Keratinocyte (primary cell): ENCODE measurements at regions not wholly inside any gene's neighbourhood (a gene's known extent, or its start where the extent isn't known, plus 50 kb on each side); places are given as distances from the start of the nearest gene placed in this dataset.

Experiments
- DNase-seq: peaks from one replicate; pipeline ENCODE4 v3.0.0-alpha.2; 2011; ENCODE audit warnings: low read depth, missing footprints, low spot score
- FAIRE-seq: peaks from 2 replicates; lab custom pipeline; 2011; peaks lifted over from hg19 to GRCh38; lab: Jason Lieb, UNC
- H2AFZ ChIP-seq: 2 replicates; pipeline ENCODE4 v1.6.0; 2012; ENCODE audit warnings: low read length, control low read depth, inconsistent platforms; ENCODE audit not compliant: control insufficient read depth
- H3K27ac ChIP-seq: 2 replicates; pipeline ENCODE4 v1.5.1; 2011; ENCODE audit warnings: low read length; ENCODE audit not compliant: control insufficient read depth, insufficient read depth
- H3K27me3 ChIP-seq: 3 replicates; pipeline ENCODE4 v1.6.0; 2011; ENCODE audit warnings: low read length; ENCODE audit not compliant: control insufficient read depth, insufficient read depth; ENCODE audit errors: extremely low read depth
- H3K36me3 ChIP-seq, 2 experiments: 2 replicates in 1 of 2; 3 replicates in 1 of 2; pipeline ENCODE4 v1.5.1; 2011; ENCODE audit warnings: low read length in 2 of 2, mild to moderate bottlenecking in 1 of 2; ENCODE audit not compliant: control insufficient read depth in 2 of 2, insufficient read depth in 2 of 2; ENCODE audit errors: extremely low read depth in 1 of 2
- H3K4me1 ChIP-seq: 3 replicates; pipeline ENCODE4 v1.5.1; 2011; ENCODE audit warnings: low read length; ENCODE audit not compliant: control insufficient read depth, insufficient read depth; ENCODE audit errors: extremely low read depth
- H3K4me2 ChIP-seq: 3 replicates; pipeline ENCODE4 v1.6.0; 2011; ENCODE audit warnings: low read depth, low read length; ENCODE audit not compliant: control insufficient read depth, insufficient read depth; ENCODE audit errors: extremely low read depth
- H3K4me3 ChIP-seq, 3 experiments: fragments of 200-600 bp in 1 of 3; sonication (generic) in 1 of 3; 2 replicates in 2 of 3; 3 replicates in 1 of 3; pipeline ENCODE4 v1.5.1; 2011 to 2016; ENCODE audit warnings: low read length in 3 of 3, mild to moderate bottlenecking in 3 of 3, control low read depth in 2 of 3, inconsistent platforms in 1 of 3, low read depth in 1 of 3, mixed read lengths in 1 of 3, mixed run types in 1 of 3, moderate library complexity in 1 of 3; ENCODE audit not compliant: control insufficient read depth in 2 of 3, insufficient read depth in 2 of 3; ENCODE audit errors: extremely low read depth in 1 of 3
- H3K79me2 ChIP-seq: 2 replicates; pipeline ENCODE4 v1.6.0; 2012; ENCODE audit warnings: low read length; ENCODE audit not compliant: control insufficient read depth, insufficient read depth
- H3K9ac ChIP-seq: 3 replicates; pipeline ENCODE4 v1.6.0; 2011; ENCODE audit warnings: low read length; ENCODE audit not compliant: control insufficient read depth, insufficient read depth; ENCODE audit errors: extremely low read depth
- H3K9me1 ChIP-seq: 3 replicates; pipeline ENCODE4 v1.6.0; 2011; ENCODE audit warnings: low read length; ENCODE audit not compliant: control insufficient read depth, insufficient read depth; ENCODE audit errors: extremely low read depth
- H3K9me3 ChIP-seq: 2 replicates; pipeline ENCODE4 v1.5.1; 2012; ENCODE audit warnings: low read depth, low read length; ENCODE audit not compliant: control insufficient read depth
- H4K20me1 ChIP-seq: 3 replicates; pipeline ENCODE4 v1.6.0; 2011; ENCODE audit warnings: low read length; ENCODE audit not compliant: control insufficient read depth, insufficient read depth; ENCODE audit errors: extremely low read depth
- EZH2 ChIP-seq: IDR thresholded peaks from one replicate; pipeline ENCODE4 v1.6.1; 2012; ENCODE audit warnings: inconsistent platforms, mild to moderate bottlenecking, low read length, moderate library complexity
- dilution Hi-C: fragments of 300-500 bp; cut with MboI; formaldehyde crosslinking; loops from one replicate; pipeline ENCODE4 v1.7.0; 2020; ENCODE audit warnings: low sequenced_read_pairs; ENCODE audit not compliant: extremely low pct_ligation_motif_present
- TF ChIP-seq, protein P1 (sequence below), 3 experiments: IDR thresholded peaks in 1 of 3; conservative IDR thresholded peaks in 1 of 3; optimal IDR thresholded peaks in 1 of 3; 2 replicates in 2 of 3; 3 replicates in 1 of 3; pipeline versions ENCODE3 to v1.5.1; 2011; ENCODE audit warnings: low read length in 3 of 3, mild to moderate bottlenecking in 3 of 3, moderate library complexity in 2 of 3, control low read depth in 1 of 3, inconsistent platforms in 1 of 3; ENCODE audit not compliant: insufficient read depth in 2 of 3; ENCODE audit errors: extremely low read depth in 1 of 3

DNA sequence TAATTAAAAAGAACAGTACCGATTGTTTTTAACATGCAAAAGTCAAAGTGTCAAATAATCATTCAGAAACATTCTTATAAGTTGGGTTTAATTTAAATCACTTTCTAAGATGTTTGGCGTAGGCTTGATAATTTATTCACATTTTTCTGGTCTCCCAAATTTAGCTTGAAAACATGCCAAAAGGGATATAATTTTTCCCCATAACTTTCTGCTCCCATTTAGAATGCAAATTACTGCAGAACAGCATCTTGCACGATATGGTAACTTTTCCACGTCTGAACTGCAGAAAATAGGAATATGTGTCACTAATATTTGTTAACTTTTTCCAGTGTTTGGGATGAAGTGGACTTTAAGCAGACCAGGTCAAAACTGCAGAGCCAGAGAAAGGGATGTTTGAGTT is 1592.4 kb upstream of the SEL1L start:
- no peak for TF ChIP-seq EZH2
- TF ChIP-seq, protein P1, sequence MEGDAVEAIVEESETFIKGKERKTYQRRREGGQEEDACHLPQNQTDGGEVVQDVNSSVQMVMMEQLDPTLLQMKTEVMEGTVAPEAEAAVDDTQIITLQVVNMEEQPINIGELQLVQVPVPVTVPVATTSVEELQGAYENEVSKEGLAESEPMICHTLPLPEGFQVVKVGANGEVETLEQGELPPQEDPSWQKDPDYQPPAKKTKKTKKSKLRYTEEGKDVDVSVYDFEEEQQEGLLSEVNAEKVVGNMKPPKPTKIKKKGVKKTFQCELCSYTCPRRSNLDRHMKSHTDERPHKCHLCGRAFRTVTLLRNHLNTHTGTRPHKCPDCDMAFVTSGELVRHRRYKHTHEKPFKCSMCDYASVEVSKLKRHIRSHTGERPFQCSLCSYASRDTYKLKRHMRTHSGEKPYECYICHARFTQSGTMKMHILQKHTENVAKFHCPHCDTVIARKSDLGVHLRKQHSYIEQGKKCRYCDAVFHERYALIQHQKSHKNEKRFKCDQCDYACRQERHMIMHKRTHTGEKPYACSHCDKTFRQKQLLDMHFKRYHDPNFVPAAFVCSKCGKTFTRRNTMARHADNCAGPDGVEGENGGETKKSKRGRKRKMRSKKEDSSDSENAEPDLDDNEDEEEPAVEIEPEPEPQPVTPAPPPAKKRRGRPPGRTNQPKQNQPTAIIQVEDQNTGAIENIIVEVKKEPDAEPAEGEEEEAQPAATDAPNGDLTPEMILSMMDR (optimal IDR thresholded peaks at IDR 0.05 in 1 of 3, IDR thresholded peaks at IDR 0.05 in 1 of 3, conservative IDR thresholded peaks at IDR 0.05 in 1 of 3; ENCODE audit: extremely low read depth in 1 of 3, insufficient read depth in 2 of 3, low read length in 3 of 3) = no peak

DNA sequence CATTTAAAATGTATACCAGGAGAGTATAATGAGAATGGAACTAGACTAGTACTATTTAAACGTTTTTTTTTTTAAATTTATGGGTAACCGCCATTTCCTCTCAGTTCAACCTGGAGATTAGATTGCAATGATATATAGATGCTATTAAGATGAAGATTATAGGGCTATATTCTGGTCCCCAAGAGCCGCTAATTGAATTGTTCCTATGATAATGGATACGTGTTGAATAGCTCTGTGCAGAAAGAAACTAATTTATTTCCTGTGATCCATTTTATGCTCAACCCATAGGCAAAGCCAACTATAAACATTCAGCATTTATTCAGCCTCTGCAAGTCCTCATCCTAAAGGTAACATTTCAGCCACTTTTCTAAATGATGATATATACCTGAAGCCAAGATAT is 1595.1 kb upstream of the SEL1L start:
- no peaks in the 10 kb centered on the region for H3K4me1 ChIP-seq

More for the DNA sequence above, 1592.4 kb upstream of the SEL1L start:
- Histone ChIP-seq H3K36me3 (no peaks in the 10 kb centered on the region), H3K9ac (no peak overlapping the region), H3K79me2 (no peaks in the 10 kb centered on the region), H3K9me3 (no peaks in the 10 kb centered on the region), H3K4me3 (no peak overlapping the region), H3K27ac (no peak overlapping the region), H3K9me1 (no peaks in the 10 kb centered on the region), H4K20me1 (no peaks in the 10 kb centered on the region), H2AFZ (no peak overlapping the region), H3K4me2 (no peak overlapping the region), H3K27me3 (no peaks in the 10 kb centered on the region), H3K4me1 (no peaks in the 10 kb centered on the region)
- dilution Hi-C loops = no loop called here
- no peak for FAIRE-seq
- DNase-seq = no peak

More for the DNA sequence above, 1595.1 kb upstream of the SEL1L start:
- H3K9me3 ChIP-seq = no peaks in the 10 kb centered on the region
- no peaks in the 10 kb centered on the region for H3K79me2 ChIP-seq
- no peaks in the 10 kb centered on the region for H3K36me3 ChIP-seq
- H3K4me2 ChIP-seq = no peak overlapping the region
- H3K27ac ChIP-seq = no peak overlapping the region
- no peaks in the 10 kb centered on the region for H3K27me3 ChIP-seq
- no peaks in the 10 kb centered on the region for H4K20me1 ChIP-seq
- dilution Hi-C loops = no loop called here
- no peak for FAIRE-seq
- no peak overlapping the region for H3K9ac ChIP-seq
- TF ChIP-seq, protein P1 (optimal IDR thresholded peaks at IDR 0.05 in 1 of 3, IDR thresholded peaks at IDR 0.05 in 1 of 3, conservative IDR thresholded peaks at IDR 0.05 in 1 of 3; ENCODE audit: extremely low read depth in 1 of 3, insufficient read depth in 2 of 3, low read length in 3 of 3) = no peak
- TF ChIP-seq EZH2 = no peak
- no peaks in the 10 kb centered on the region for H3K9me1 ChIP-seq
- no peak overlapping the region for H2AFZ ChIP-seq
- H3K4me3 ChIP-seq = no peak overlapping the region
- DNase-seq = no peak
